ENCODE measurements at regions not wholly inside any gene's neighbourhood (a gene's known extent, or its start where the extent isn't known, plus 50 kb on each side); places are given as distances from the start of the nearest gene placed in this dataset.

- H3K9me2 ChIP-seq (replicated peaks; ENCODE audit: insufficient read depth, low read length): no peaks in the 10 kb centered on the region
- no peak overlapping the region for H3K4me2 ChIP-seq (ENCODE audit: low read depth, low read length, poor library complexity, severe bottlenecking)
- H3K27me3 ChIP-seq (ENCODE audit: low read length): no peaks in the 10 kb centered on the region
- no peak overlapping the region for H3K4me3 ChIP-seq (ENCODE audit: low read length)
- DNase-seq: no peak
- H4K20me1 ChIP-seq (ENCODE audit: insufficient read depth, low read depth, low read length): no peaks in the 10 kb centered on the region
- H3K9ac ChIP-seq (ENCODE audit: low read length): no peak overlapping the region
- H2AFZ ChIP-seq (ENCODE audit: low read length): no peak overlapping the region
- no peaks in the 10 kb centered on the region for H3K36me3 ChIP-seq (ENCODE audit: insufficient read depth, low read length)
- no peaks in the 10 kb centered on the region for H3K79me2 ChIP-seq (ENCODE audit: low read length)
- no peaks in the 10 kb centered on the region for H3K9me3 ChIP-seq (ENCODE audit: low read length)
- no peaks in the 10 kb centered on the region for H3K4me1 ChIP-seq (ENCODE audit: low read length)
- no peak overlapping the region for H3K27ac ChIP-seq (ENCODE audit: low read length)
These were observed 1225.7 kb upstream of the MIR17HG start for GRCh38 chr13:90121784-90122183.

GRCh38 chr13:90122531-90122930 is 1225.0 kb upstream of the MIR17HG start:
- no peak overlapping the region for H2AFZ ChIP-seq (ENCODE audit: low read length)
- no peaks in the 10 kb centered on the region for H3K9me2 ChIP-seq (replicated peaks; ENCODE audit: insufficient read depth, low read length)
- H3K4me2 ChIP-seq (ENCODE audit: low read depth, low read length, poor library complexity, severe bottlenecking): no peak overlapping the region
- no peaks in the 10 kb centered on the region for H3K79me2 ChIP-seq (ENCODE audit: low read length)
- H3K9ac ChIP-seq (ENCODE audit: low read length): no peak overlapping the region
- no peaks in the 10 kb centered on the region for H3K36me3 ChIP-seq (ENCODE audit: insufficient read depth, low read length)
- DNase-seq: no peak
- no peaks in the 10 kb centered on the region for H3K9me3 ChIP-seq (ENCODE audit: low read length)
- H4K20me1 ChIP-seq (ENCODE audit: insufficient read depth, low read depth, low read length): no peaks in the 10 kb centered on the region
- no peak overlapping the region for H3K27ac ChIP-seq (ENCODE audit: low read length)
- no peaks in the 10 kb centered on the region for H3K4me1 ChIP-seq (ENCODE audit: low read length)
- H3K4me3 ChIP-seq (ENCODE audit: low read length): no peak overlapping the region
- H3K27me3 ChIP-seq (ENCODE audit: low read length): no peaks in the 10 kb centered on the region

GRCh38 chr13:90135558-90135957 is 1211.9 kb upstream of the MIR17HG start:
- no peak overlapping the region for H2AFZ ChIP-seq (ENCODE audit: low read length)

GRCh38 chr13:90142251-90142650 is 1205.2 kb upstream of the MIR17HG start:
- no peak overlapping the region for H3K4me3 ChIP-seq (ENCODE audit: low read length)
- no peak overlapping the region for H2AFZ ChIP-seq (ENCODE audit: low read length)
- no peaks in the 10 kb centered on the region for H4K20me1 ChIP-seq (ENCODE audit: insufficient read depth, low read depth, low read length)
- no peaks in the 10 kb centered on the region for H3K36me3 ChIP-seq (ENCODE audit: insufficient read depth, low read length)
- no peaks in the 10 kb centered on the region for H3K9me3 ChIP-seq (ENCODE audit: low read length)
- H3K27ac ChIP-seq (ENCODE audit: low read length): no peak overlapping the region
- H3K4me1 ChIP-seq (ENCODE audit: low read length): no peaks in the 10 kb centered on the region
- DNase-seq: no peak
- H3K9me2 ChIP-seq (replicated peaks; ENCODE audit: insufficient read depth, low read length): no peaks in the 10 kb centered on the region
- H3K79me2 ChIP-seq (ENCODE audit: low read length): no peaks in the 10 kb centered on the region
- H3K9ac ChIP-seq (ENCODE audit: low read length): no peak overlapping the region
- no peak overlapping the region for H3K4me2 ChIP-seq (ENCODE audit: low read depth, low read length, poor library complexity, severe bottlenecking)
- no peaks in the 10 kb centered on the region for H3K27me3 ChIP-seq (ENCODE audit: low read length)

More at GRCh38 chr13:90135558-90135957, 1211.9 kb upstream of the MIR17HG start:
- no peaks in the 10 kb centered on the region for H4K20me1 ChIP-seq (ENCODE audit: insufficient read depth, low read depth, low read length)
- no peaks in the 10 kb centered on the region for H3K9me2 ChIP-seq (replicated peaks; ENCODE audit: insufficient read depth, low read length)
- H3K4me1 ChIP-seq (ENCODE audit: low read length): no peaks in the 10 kb centered on the region
- no peaks in the 10 kb centered on the region for H3K9me3 ChIP-seq (ENCODE audit: low read length)
- no peak overlapping the region for H3K9ac ChIP-seq (ENCODE audit: low read length)
- H3K79me2 ChIP-seq (ENCODE audit: low read length): no peaks in the 10 kb centered on the region
- no peak overlapping the region for H3K27ac ChIP-seq (ENCODE audit: low read length)
- no peaks in the 10 kb centered on the region for H3K36me3 ChIP-seq (ENCODE audit: insufficient read depth, low read length)
- no peak for DNase-seq
- H3K4me2 ChIP-seq (ENCODE audit: low read depth, low read length, poor library complexity, severe bottlenecking): no peak overlapping the region
- no peak overlapping the region for H3K4me3 ChIP-seq (ENCODE audit: low read length)
- no peaks in the 10 kb centered on the region for H3K27me3 ChIP-seq (ENCODE audit: low read length)

GRCh38 chr13:90154311-90154960 is 1193.1 kb upstream of the MIR17HG start:
- no peak overlapping the region for H3K4me2 ChIP-seq (ENCODE audit: low read depth, low read length, poor library complexity, severe bottlenecking)
- H3K27ac ChIP-seq (ENCODE audit: low read length): no peak overlapping the region
- H3K36me3 ChIP-seq (ENCODE audit: insufficient read depth, low read length): no peaks in the 10 kb centered on the region
- no peak overlapping the region for H3K9ac ChIP-seq (ENCODE audit: low read length)
- DNase-seq: no peak
- no peaks in the 10 kb centered on the region for H3K4me1 ChIP-seq (ENCODE audit: low read length)
- no peaks in the 10 kb centered on the region for H3K9me2 ChIP-seq (replicated peaks; ENCODE audit: insufficient read depth, low read length)
- no peaks in the 10 kb centered on the region for H3K79me2 ChIP-seq (ENCODE audit: low read length)
- no peaks in the 10 kb centered on the region for H4K20me1 ChIP-seq (ENCODE audit: insufficient read depth, low read depth, low read length)
- no peaks in the 10 kb centered on the region for H3K9me3 ChIP-seq (ENCODE audit: low read length)
- H2AFZ ChIP-seq (ENCODE audit: low read length): no peak overlapping the region
- no peaks in the 10 kb centered on the region for H3K27me3 ChIP-seq (ENCODE audit: low read length)
- H3K4me3 ChIP-seq (ENCODE audit: low read length): no peak overlapping the region

GRCh38 chr13:90156390-90156789 is 1191.1 kb upstream of the MIR17HG start:
- Histone ChIP-seq H3K79me2 (ENCODE audit: low read length) (no peaks in the 10 kb centered on the region), H3K36me3 (ENCODE audit: insufficient read depth, low read length) (no peaks in the 10 kb centered on the region), H3K4me1 (ENCODE audit: low read length) (no peaks in the 10 kb centered on the region), H3K27me3 (ENCODE audit: low read length) (no peaks in the 10 kb centered on the region), H4K20me1 (ENCODE audit: insufficient read depth, low read depth, low read length) (no peaks in the 10 kb centered on the region), H3K27ac (ENCODE audit: low read length) (no peak overlapping the region), H3K9me2 (replicated peaks; ENCODE audit: insufficient read depth, low read length) (no peaks in the 10 kb centered on the region), H3K4me2 (ENCODE audit: low read depth, low read length, poor library complexity, severe bottlenecking) (no peak overlapping the region), H3K9ac (ENCODE audit: low read length) (no peak overlapping the region), H3K4me3 (ENCODE audit: low read length) (no peak overlapping the region), H2AFZ (ENCODE audit: low read length) (no peak overlapping the region), H3K9me3 (ENCODE audit: low read length) (no peaks in the 10 kb centered on the region)
- no peak for DNase-seq

GRCh38 chr13:90168953-90169352 is 1178.5 kb upstream of the MIR17HG start:
- H4K20me1 ChIP-seq (ENCODE audit: insufficient read depth, low read depth, low read length): no peaks in the 10 kb centered on the region
- H2AFZ ChIP-seq (ENCODE audit: low read length): no peak overlapping the region
- no peaks in the 10 kb centered on the region for H3K9me2 ChIP-seq (replicated peaks; ENCODE audit: insufficient read depth, low read length)
- no peaks in the 10 kb centered on the region for H3K27me3 ChIP-seq (ENCODE audit: low read length)
- no peak overlapping the region for H3K27ac ChIP-seq (ENCODE audit: low read length)
- H3K4me1 ChIP-seq (ENCODE audit: low read length): no peaks in the 10 kb centered on the region
- H3K9me3 ChIP-seq (ENCODE audit: low read length): no peaks in the 10 kb centered on the region
- no peak overlapping the region for H3K4me2 ChIP-seq (ENCODE audit: low read depth, low read length, poor library complexity, severe bottlenecking)
- H3K36me3 ChIP-seq (ENCODE audit: insufficient read depth, low read length): no peaks in the 10 kb centered on the region
- no peak overlapping the region for H3K9ac ChIP-seq (ENCODE audit: low read length)
- no peak overlapping the region for H3K4me3 ChIP-seq (ENCODE audit: low read length)
- H3K79me2 ChIP-seq (ENCODE audit: low read length): no peaks in the 10 kb centered on the region
- no peak for DNase-seq

- Histone ChIP-seq H3K36me3 (ENCODE audit: insufficient read depth, low read length) (no peaks in the 10 kb centered on the region), H3K9me3 (ENCODE audit: low read length) (no peaks in the 10 kb centered on the region), H2AFZ (ENCODE audit: low read length) (no peak overlapping the region), H3K4me2 (ENCODE audit: low read depth, low read length, poor library complexity, severe bottlenecking) (no peak overlapping the region), H3K9me2 (replicated peaks; ENCODE audit: insufficient read depth, low read length) (no peaks in the 10 kb centered on the region), H3K9ac (ENCODE audit: low read length) (no peak overlapping the region), H3K27ac (ENCODE audit: low read length) (no peak overlapping the region), H3K27me3 (ENCODE audit: low read length) (no peaks in the 10 kb centered on the region), H4K20me1 (ENCODE audit: insufficient read depth, low read depth, low read length) (no peaks in the 10 kb centered on the region), H3K4me3 (ENCODE audit: low read length) (no peak overlapping the region), H3K79me2 (ENCODE audit: low read length) (no peaks in the 10 kb centered on the region), H3K4me1 (ENCODE audit: low read length) (no peaks in the 10 kb centered on the region)
- DNase-seq: no peak
These were observed 1177.3 kb upstream of the MIR17HG start for GRCh38 chr13:90170208-90170607.
